GM12878 (cell line): ENCODE measurements at regions not wholly inside any gene's neighbourhood (a gene's known extent, or its start where the extent isn't known, plus 50 kb on each side); places are given as distances from the start of the nearest gene placed in this dataset.
"Not testable (repeated sequence)": the region's sequence is repeated elsewhere in the genome, so short reads cannot be mapped to it uniquely, and the experiment has no call there.

ENCODE experiments used
- ATAC-seq: fragments of 200-7000 bp; cut with Tn5 transposase; 3 replicates; pipeline ENCODE4 v1.9.1; 2020; ENCODE audit warnings: mild to moderate bottlenecking, moderate library complexity
- BruUV-seq: library from RNA; stranded (reverse); fragments of 400-500 nt; replicated peaks from 2 replicates; lab custom pipeline; 2021; lab: Mats Ljungman, UMichigan
- CTCF ChIA-PET: fragments of 300-600 bp; sonication (Branson Sonifier 250); formaldehyde crosslinking; extraction: SDS; loops from one replicate; lab custom pipeline; 2021; ENCODE audit warnings: inconsistent platforms; lab: Yijun Ruan, JAX
- POLR2A ChIA-PET: fragments of 350-600 bp; formaldehyde crosslinking; extraction: SDS; loops from one replicate; lab custom pipeline; 2021; ENCODE audit warnings: inconsistent platforms; lab: Charles Lee
- RAD21 ChIA-PET: fragments of 300-600 bp; sonication (Branson Sonifier 250); formaldehyde crosslinking; loops from one replicate; lab custom pipeline; 2023; ENCODE audit warnings: antibody characterized with exemption; ENCODE audit not compliant: unreplicated experiment; lab: Charles Lee
- SMC1A ChIA-PET: fragments of 300-600 bp; sonication (Branson Sonifier 250); formaldehyde crosslinking; loops from one replicate; lab custom pipeline; 2023; ENCODE audit not compliant: unreplicated experiment, uncharacterized antibody; lab: Charles Lee
- DNase-seq: peaks from one replicate; pipeline ENCODE4 v3.0.0-alpha.2; 2011; ENCODE audit warnings: low read depth, low spot score
- FAIRE-seq: peaks from 3 replicates; lab custom pipeline; 2011; peaks lifted over from hg19 to GRCh38; lab: Jason Lieb, UNC
- H2AFZ ChIP-seq: 2 replicates; pipeline ENCODE4 v1.6.0; 2011; ENCODE audit warnings: low read depth, low read length, control low read depth; ENCODE audit not compliant: control insufficient read depth
- H3K27ac ChIP-seq: 2 replicates; pipeline ENCODE4 v1.5.1; 2011; ENCODE audit warnings: control low read depth; ENCODE audit not compliant: control insufficient read depth, insufficient read depth
- H3K27me3 ChIP-seq, 2 experiments: replicated peaks in 1 of 2; 2 replicates each; pipeline versions ENCODE4 v1.6.0 to v1.6.1; 2011; ENCODE audit warnings: low read length in 1 of 2; ENCODE audit not compliant: control insufficient read depth in 2 of 2, insufficient read depth in 2 of 2
- H3K36me3 ChIP-seq, 2 experiments: 2 replicates each; pipeline ENCODE4 v1.5.1; 2011; ENCODE audit warnings: low read length in 1 of 2; ENCODE audit not compliant: control insufficient read depth in 2 of 2, insufficient read depth in 2 of 2
- H3K4me1 ChIP-seq: 2 replicates; pipeline ENCODE4 v1.6.1; 2011; ENCODE audit warnings: mild to moderate bottlenecking, low read length, moderate library complexity, mixed read lengths; ENCODE audit not compliant: control insufficient read depth, insufficient read depth
- H3K4me2 ChIP-seq: 2 replicates; pipeline ENCODE4 v1.6.0; 2011; ENCODE audit warnings: control low read depth; ENCODE audit not compliant: control insufficient read depth, insufficient read depth
- H3K4me3 ChIP-seq: fragments of 200-600 bp; sonication (generic); 2 replicates; pipeline ENCODE4 v1.5.1; 2016
- H3K79me2 ChIP-seq: 2 replicates; pipeline ENCODE4 v1.6.0; 2011; ENCODE audit warnings: low read length; ENCODE audit not compliant: control insufficient read depth, insufficient read depth
- H3K9ac ChIP-seq: 2 replicates; pipeline ENCODE4 v1.8.0; 2011; ENCODE audit warnings: low read length, control low read depth, mixed read lengths; ENCODE audit not compliant: control insufficient read depth, insufficient read depth
- H3K9me3 ChIP-seq: replicated peaks from 3 replicates; pipeline ENCODE4 v1.5.1; 2011; ENCODE audit warnings: mild to moderate bottlenecking, low read length; ENCODE audit not compliant: control insufficient read depth, insufficient read depth
- H4K20me1 ChIP-seq: 2 replicates; pipeline ENCODE4 v1.6.0; 2011; ENCODE audit not compliant: control insufficient read depth, insufficient read depth
- WGBS: methylation state at CpG from one replicate; pipeline ENCODE4 v1.1.6; 2016; ENCODE audit warnings: low lambda C conversion rate; ENCODE audit not compliant: insufficient replicate concordance, insufficient coverage; ENCODE audit errors: missing lambda C conversion rate; 5-methylcytosine and 5-hydroxymethylcytosine counted together
- in situ Hi-C: fragments of 300-500 bp; cut with MboI; formaldehyde crosslinking; loops from 9 replicates; pipeline ENCODE4 v1.14.3; 2018; ENCODE audit warnings: mixed read lengths
- intact Hi-C: fragments of 100-400 bp; cut with micrococcal nuclease; formaldehyde crosslinking; loops from one replicate; pipeline ENCODE4 v1.14.2; 2022; ENCODE audit not compliant: unreplicated experiment

- POLR2A ChIA-PET, H3K36me3 ChIP-seq, H3K4me2 ChIP-seq, H3K4me3 ChIP-seq, SMC1A ChIA-PET, H4K20me1 ChIP-seq, BruUV-seq, DNase-seq, H3K9ac ChIP-seq, H3K27me3 ChIP-seq, CTCF ChIA-PET, FAIRE-seq, H3K9me3 ChIP-seq, intact Hi-C loops, RAD21 ChIA-PET, H3K27ac ChIP-seq, H3K79me2 ChIP-seq: not testable (repeated sequence)
- Histone ChIP-seq H2AFZ (0 out of 2 replicates have a peak overlapping the region, but pooled peaks have one; percentile 4), H3K4me1 (peaks cover 13% of the 10 kb centered on the region)
- 31% methylated on average over 9 of the region's 14 CpGs for WGBS
- ATAC-seq = peak; percentile 52
- in situ Hi-C loops = loop anchor here (10.0 kb wide), 1 partner anchor 1870 kb away; no protein-coding TSS in a partner anchor
Observed at GRCh38 chr15:22254409-22255045, 174.2 kb downstream of the OR4M2 start.

- not testable (repeated sequence) for FAIRE-seq
- WGBS = 70% methylated on average over 7 of the region's 7 CpGs
Observed at GRCh38 chr15:22255606-22256005, 175.3 kb downstream of the OR4M2 start.

GRCh38 chr15:22256389-22257046, 176.2 kb downstream of the OR4M2 start:
- H3K4me3 ChIP-seq, BruUV-seq, intact Hi-C loops, H3K9me3 ChIP-seq, H3K4me2 ChIP-seq, POLR2A ChIA-PET, H3K27ac ChIP-seq, DNase-seq, H2AFZ ChIP-seq, SMC1A ChIA-PET, H4K20me1 ChIP-seq, FAIRE-seq, ATAC-seq, H3K36me3 ChIP-seq, CTCF ChIA-PET, H3K27me3 ChIP-seq, H3K9ac ChIP-seq, H3K79me2 ChIP-seq, RAD21 ChIA-PET: not testable (repeated sequence)
- WGBS = 54% methylated on average over 20 of the region's 20 CpGs
- in situ Hi-C loops = loop anchor here (10.0 kb wide), 1 partner anchor 1872 kb away; no protein-coding TSS in a partner anchor
- H3K4me1 ChIP-seq = peaks cover 13% of the 10 kb centered on the region

More at GRCh38 chr15:22255606-22256005, 175.3 kb downstream of the OR4M2 start:
- H3K9ac ChIP-seq, H3K4me2 ChIP-seq, RAD21 ChIA-PET, H3K27ac ChIP-seq, CTCF ChIA-PET, POLR2A ChIA-PET, H3K9me3 ChIP-seq, ATAC-seq, H4K20me1 ChIP-seq, H3K79me2 ChIP-seq, BruUV-seq, DNase-seq, H3K4me3 ChIP-seq, intact Hi-C loops, SMC1A ChIA-PET, H3K36me3 ChIP-seq, H2AFZ ChIP-seq, H3K27me3 ChIP-seq: not testable (repeated sequence)
- in situ Hi-C loops = loop anchor here (10.0 kb wide), 1 partner anchor 1871 kb away; no protein-coding TSS in a partner anchor
- peaks cover 13% of the 10 kb centered on the region for H3K4me1 ChIP-seq
